ENCODE measurements at regions not wholly inside any gene's neighbourhood (a gene's known extent, or its start where the extent isn't known, plus 50 kb on each side); places are given as distances from the start of the nearest gene placed in this dataset.
"Not testable (repeated sequence)": the region's sequence is repeated elsewhere in the genome, so short reads cannot be mapped to it uniquely, and the experiment has no call there.

GRCh38 chr2:168326572-168326971 is 79.2 kb upstream of the STK39 start:
- no peak for ATAC-seq
- DNase-seq (ENCODE audit: low spot score): no peak
- peaks cover 5 to 12% of the 10 kb centered on the region in 2 donors for H3K4me1 Mint-ChIP-seq (ENCODE audit: low read depth in 2 of 2)
- H3K9me3 Mint-ChIP-seq: peaks cover 17% of the 10 kb centered on the region
- H3K27me3 Mint-ChIP-seq: peaks cover 16 to 20% of the 10 kb centered on the region in 2 donors
- no peak overlapping the region for H3K27ac Mint-ChIP-seq
- peaks cover 18% of the 10 kb centered on the region for H3K36me3 Mint-ChIP-seq
- no peak overlapping the region for H3K4me3 Mint-ChIP-seq

GRCh38 chr2:168327328-168327727 is 79.9 kb upstream of the STK39 start:
- DNase-seq (ENCODE audit: low spot score) (no peak), ATAC-seq (no peak)
- Mint-ChIP-seq H3K4me1 (ENCODE audit: low read depth in 2 of 2) (peaks cover 5 to 12% of the 10 kb centered on the region in 2 donors), H3K27ac (no peak overlapping the region), H3K27me3 (peaks cover 15 to 20% of the 10 kb centered on the region in 2 donors), H3K36me3 (peaks cover 18% of the 10 kb centered on the region), H3K4me3 (no peak overlapping the region), H3K9me3 (peaks cover 17% of the 10 kb centered on the region)

DNA sequence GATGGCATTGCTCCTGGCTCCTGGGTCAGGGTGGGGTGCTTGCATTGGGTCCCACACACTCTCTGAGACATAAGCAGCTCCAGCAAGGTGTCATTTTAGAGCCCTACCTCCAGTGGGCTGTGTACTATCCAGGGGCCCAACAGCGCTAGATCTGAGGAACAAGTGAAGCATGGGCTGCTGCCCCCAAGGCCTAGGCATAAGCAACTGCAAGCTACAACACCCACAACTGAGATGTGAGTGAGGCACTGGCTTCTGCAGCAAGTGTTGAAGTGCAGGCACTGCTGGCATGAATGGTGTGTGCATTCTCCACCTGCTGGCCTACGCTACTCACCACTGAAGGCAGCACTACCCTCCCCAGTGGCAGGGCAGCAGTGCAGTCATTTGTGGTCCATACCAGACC is 81.0 kb upstream of the STK39 start:
- Mint-ChIP-seq H3K27ac (no peak overlapping the region), H3K9me3 (peaks cover 17% of the 10 kb centered on the region), H3K4me1 (ENCODE audit: low read depth in 2 of 2) (peaks cover 5 to 12% of the 10 kb centered on the region in 2 donors), H3K36me3 (peaks cover 18% of the 10 kb centered on the region), H3K4me3 (no peak overlapping the region), H3K27me3 (peaks cover 11 to 13% of the 10 kb centered on the region in 2 donors)
- DNase-seq (ENCODE audit: low spot score) (no peak), ATAC-seq (no peak)

DNA sequence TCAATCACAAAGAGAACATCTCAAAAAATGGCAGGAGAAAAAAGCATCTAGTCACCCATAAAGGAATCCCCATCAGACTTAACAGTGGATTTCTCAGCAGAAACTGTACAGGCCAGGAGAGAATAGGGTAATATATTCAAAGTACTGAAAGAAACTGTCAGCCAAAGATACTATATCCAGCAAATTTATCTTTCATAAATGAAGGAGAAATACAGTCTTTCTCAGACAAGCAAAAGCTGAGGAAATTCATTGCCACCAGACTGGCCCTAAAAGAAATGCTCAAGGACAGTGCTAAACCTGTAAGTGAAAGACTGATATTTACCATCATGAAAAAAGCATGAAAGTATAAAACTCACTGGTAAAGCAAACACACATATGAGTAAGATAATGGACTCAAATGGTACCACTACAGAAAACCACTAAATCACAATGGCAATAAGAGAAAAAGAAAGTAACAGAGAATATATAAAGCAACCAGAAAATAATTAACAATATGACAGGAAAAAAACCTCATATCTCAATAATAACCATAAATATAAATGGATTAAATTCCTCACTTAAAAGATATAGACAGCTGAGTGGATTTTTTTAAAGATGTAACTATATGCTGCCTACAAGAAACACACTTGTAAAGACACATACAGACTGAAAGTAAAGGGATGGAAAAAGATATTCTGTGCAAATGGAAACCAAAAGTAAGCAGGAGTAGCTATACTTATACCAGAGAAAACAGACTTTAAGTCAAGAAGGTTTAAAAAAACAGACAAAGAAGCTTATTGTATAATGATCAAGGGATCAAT is 83.4 kb upstream of the STK39 start:
- Mint-ChIP-seq H3K9me3 (peaks cover 17% of the 10 kb centered on the region), H3K4me3 (no peak overlapping the region), H3K36me3 (peaks cover 18% of the 10 kb centered on the region), H3K27ac (peak overlapping the region in 1 of 2 donors; percentile 69), H3K27me3 (peaks cover 0 to 4% of the 10 kb centered on the region in 2 donors), H3K4me1 (ENCODE audit: low read depth in 2 of 2) (peaks cover 5 to 12% of the 10 kb centered on the region in 2 donors)
- no peak for ATAC-seq
- DNase-seq (ENCODE audit: low spot score): no peak

GRCh38 chr2:168335254-168335653 is 87.9 kb upstream of the STK39 start:
- not testable (repeated sequence) for ATAC-seq; DNase-seq (ENCODE audit: low spot score); H3K27ac Mint-ChIP-seq; H3K27me3 Mint-ChIP-seq; H3K36me3 Mint-ChIP-seq; H3K9me3 Mint-ChIP-seq; H3K4me3 Mint-ChIP-seq; H3K4me1 Mint-ChIP-seq (ENCODE audit: low read depth in 2 of 2)

DNA sequence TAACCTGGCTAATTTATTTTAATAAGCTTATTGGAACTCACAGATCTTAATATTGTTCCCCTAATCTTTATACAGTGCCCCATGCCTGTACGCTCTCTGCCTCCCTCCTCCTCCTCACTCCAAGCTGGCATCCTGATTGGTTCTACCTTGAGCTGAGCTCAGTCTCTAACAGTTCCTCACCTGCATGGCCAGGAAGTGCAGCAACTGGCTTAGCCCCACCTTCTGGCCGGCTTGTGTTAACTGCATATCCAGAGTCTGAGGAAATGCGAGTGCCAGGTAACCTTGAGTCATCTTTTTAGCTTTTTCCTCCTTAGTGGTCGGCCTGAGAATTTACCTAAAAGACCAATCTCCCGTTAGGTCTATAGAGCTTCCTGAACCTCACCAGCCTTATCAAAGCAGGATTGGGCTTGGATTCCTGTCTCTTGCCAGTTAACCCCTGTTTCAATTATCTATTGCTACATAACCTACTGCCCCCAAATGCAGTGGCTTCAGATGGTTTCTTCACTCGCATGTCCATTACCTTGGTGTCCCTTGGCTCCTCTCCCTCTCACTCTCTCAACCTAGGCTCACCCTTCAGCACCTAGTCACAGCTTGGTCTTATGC is 89.5 kb upstream of the STK39 start:
- DNase-seq (ENCODE audit: low spot score): no peak
- H3K4me1 Mint-ChIP-seq (ENCODE audit: low read depth in 2 of 2): no peaks in the 10 kb centered on the region
- H3K4me3 Mint-ChIP-seq: no peak overlapping the region
- no peak overlapping the region for H3K27ac Mint-ChIP-seq
- no peaks in the 10 kb centered on the region for H3K36me3 Mint-ChIP-seq
- H3K27me3 Mint-ChIP-seq: peaks cover 0 to 5% of the 10 kb centered on the region in 2 donors
- no peaks in the 10 kb centered on the region for H3K9me3 Mint-ChIP-seq
- peak in 1 of 2 donors; percentile 43 for ATAC-seq

- Mint-ChIP-seq H3K27me3 (peaks cover 0 to 3% of the 10 kb centered on the region in 2 donors), H3K36me3 (no peaks in the 10 kb centered on the region), H3K9me3 (no peaks in the 10 kb centered on the region), H3K27ac (no peak overlapping the region), H3K4me1 (ENCODE audit: low read depth in 2 of 2) (no peaks in the 10 kb centered on the region), H3K4me3 (no peak overlapping the region)
- DNase-seq (ENCODE audit: low spot score): no peak
- ATAC-seq: no peak
These were observed 90.9 kb upstream of the STK39 start for GRCh38 chr2:168338292-168338691.

DNA sequence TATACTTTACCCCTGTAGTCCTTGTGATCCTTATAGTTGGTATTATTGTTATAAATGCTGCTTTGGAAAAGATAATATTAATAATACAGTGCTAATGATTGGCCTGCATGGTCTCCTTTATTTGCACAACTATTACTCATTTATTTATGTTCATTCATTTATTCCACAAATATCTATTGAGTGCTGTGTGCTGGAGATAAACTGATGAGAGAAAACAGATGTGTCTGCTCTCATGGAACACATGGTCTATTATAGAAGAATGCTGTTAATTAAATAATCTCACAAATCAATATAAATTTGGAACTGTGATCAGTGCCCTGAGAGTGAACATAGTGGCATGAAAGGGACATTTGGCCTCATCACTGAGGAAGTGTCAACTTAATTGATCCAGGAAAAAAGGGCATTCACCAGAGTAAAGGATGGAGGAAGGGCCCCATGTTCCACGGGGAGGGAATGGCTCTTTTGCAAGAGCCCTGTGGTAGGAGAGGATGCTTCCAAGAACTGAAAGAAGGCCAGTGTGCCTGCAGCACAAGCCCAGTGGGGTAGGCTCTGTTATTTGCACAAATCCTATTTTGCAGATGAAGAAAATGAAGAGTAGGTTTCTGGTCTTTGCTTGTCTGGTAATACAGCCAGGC is 91.5 kb upstream of the STK39 start:
- no peaks in the 10 kb centered on the region for H3K36me3 Mint-ChIP-seq
- DNase-seq (ENCODE audit: low spot score) (no peak), ATAC-seq (no peak)
- H3K27me3 Mint-ChIP-seq: peaks cover 0 to 6% of the 10 kb centered on the region in 2 donors
- H3K4me3 Mint-ChIP-seq: no peak overlapping the region
- no peak overlapping the region for H3K27ac Mint-ChIP-seq
- no peaks in the 10 kb centered on the region for H3K4me1 Mint-ChIP-seq (ENCODE audit: low read depth in 2 of 2)
- H3K9me3 Mint-ChIP-seq: no peaks in the 10 kb centered on the region

DNA sequence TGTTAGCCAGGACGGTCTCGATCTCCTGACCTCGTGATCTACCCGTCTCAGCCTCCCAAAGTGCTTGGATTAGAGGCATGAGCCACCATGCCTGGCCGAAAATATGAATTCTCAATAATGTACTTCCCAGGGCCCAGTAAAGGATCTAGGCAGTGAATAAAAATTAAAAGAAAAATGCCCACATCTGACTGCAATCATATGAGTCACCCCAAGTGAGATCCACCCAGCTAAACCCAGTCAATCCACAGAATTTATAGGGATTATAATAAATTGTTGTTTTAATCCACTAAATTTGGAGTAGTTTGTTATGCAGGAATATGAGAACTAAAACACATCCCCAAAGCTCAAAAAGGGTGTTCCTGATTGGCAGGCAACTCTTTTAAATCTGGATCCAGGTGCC is 93.5 kb upstream of the STK39 start:
- DNase-seq (ENCODE audit: low spot score): no peak
- Mint-ChIP-seq H3K4me3 (no peak overlapping the region), H3K27me3 (peaks cover 0 to 10% of the 10 kb centered on the region in 2 donors), H3K9me3 (no peaks in the 10 kb centered on the region), H3K4me1 (ENCODE audit: low read depth in 2 of 2) (no peaks in the 10 kb centered on the region), H3K27ac (no peak overlapping the region), H3K36me3 (no peaks in the 10 kb centered on the region)
- no peak for ATAC-seq

GRCh38 chr2:168343586-168343985 is 96.2 kb upstream of the STK39 start:
- H3K27ac Mint-ChIP-seq: no peak overlapping the region
- peaks cover 0 to 10% of the 10 kb centered on the region in 2 donors for H3K27me3 Mint-ChIP-seq
- peaks cover 7% of the 10 kb centered on the region in 2 donors for H3K4me1 Mint-ChIP-seq (ENCODE audit: low read depth in 2 of 2)
- no peaks in the 10 kb centered on the region for H3K9me3 Mint-ChIP-seq
- DNase-seq (ENCODE audit: low spot score): no peak
- no peak overlapping the region for H3K4me3 Mint-ChIP-seq
- no peak for ATAC-seq
- H3K36me3 Mint-ChIP-seq: no peaks in the 10 kb centered on the region

GRCh38 chr2:168344706-168345105 is 97.3 kb upstream of the STK39 start:
- Mint-ChIP-seq H3K4me1 (ENCODE audit: low read depth in 2 of 2) (peaks cover 7% of the 10 kb centered on the region in 2 donors), H3K4me3 (no peak overlapping the region), H3K9me3 (no peaks in the 10 kb centered on the region), H3K27ac (no peak overlapping the region), H3K27me3 (peaks cover 0 to 10% of the 10 kb centered on the region in 2 donors), H3K36me3 (no peaks in the 10 kb centered on the region)
- ATAC-seq (no peak), DNase-seq (ENCODE audit: low spot score) (no peak)

DNA sequence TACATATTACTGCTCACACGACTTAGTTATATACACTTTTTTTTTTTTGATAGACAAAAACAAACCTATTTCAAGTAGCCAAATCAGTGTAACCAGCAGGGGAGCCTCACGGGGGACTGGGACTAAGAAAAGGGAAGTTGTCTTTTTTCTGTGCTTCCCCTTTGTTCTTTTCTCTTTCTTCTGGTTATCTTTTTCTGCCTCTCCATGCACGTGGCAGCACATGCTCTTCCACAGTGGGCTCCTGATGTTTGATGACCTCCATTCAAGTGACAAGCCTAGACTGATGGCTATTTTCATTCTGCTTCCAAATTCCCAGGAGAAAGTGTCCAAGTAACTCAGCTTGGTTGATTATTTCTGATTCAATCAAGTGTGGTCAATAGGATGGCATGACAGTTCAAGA is 98.2 kb upstream of the STK39 start:
- DNase-seq (ENCODE audit: low spot score) (no peak), ATAC-seq (no peak)
- Mint-ChIP-seq H3K36me3 (no peaks in the 10 kb centered on the region), H3K9me3 (no peaks in the 10 kb centered on the region), H3K27me3 (peaks cover 0 to 10% of the 10 kb centered on the region in 2 donors), H3K4me1 (ENCODE audit: low read depth in 2 of 2) (peaks cover 7% of the 10 kb centered on the region in 2 donors), H3K27ac (peak overlapping the region in 1 of 2 donors; percentile 80), H3K4me3 (no peak overlapping the region)

DNA sequence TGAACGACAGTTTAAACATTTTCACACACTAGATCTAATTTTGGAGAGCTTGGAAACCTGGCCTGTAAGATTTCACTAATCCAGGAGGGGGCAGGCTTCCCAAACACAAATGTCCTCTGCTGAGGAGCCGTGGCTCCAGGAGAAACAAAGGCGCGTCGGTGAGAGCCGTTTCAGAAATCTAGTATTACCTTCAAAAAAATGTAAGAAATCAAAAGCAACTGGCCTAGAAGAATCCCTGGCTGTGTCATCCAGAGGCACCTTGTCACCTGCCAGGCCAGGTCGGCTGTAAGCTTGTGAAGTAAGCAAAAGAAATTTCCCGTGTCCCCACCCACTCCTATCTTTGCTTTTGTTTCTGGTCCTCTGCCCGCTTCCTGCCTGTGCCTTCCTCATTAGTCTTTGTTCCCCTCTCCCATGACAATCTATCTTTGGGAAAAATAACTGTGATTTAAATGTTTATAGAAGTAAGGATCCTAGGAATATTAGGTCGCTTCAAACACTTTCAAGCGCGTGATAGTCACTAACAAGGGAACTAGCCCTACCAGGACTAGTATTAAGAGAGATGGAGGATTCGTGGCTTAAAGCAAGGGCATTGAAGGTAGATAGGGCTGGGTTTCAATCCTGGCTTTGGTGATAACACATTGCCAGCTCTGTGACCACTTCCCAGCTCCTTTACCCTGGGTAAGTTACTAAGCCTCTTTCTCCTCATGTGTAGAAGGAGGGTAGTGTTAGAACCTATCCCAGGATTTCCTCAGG is 99.5 kb upstream of the STK39 start:
- Mint-ChIP-seq H3K36me3 (no peaks in the 10 kb centered on the region), H3K4me3 (peak overlapping the region; percentile 72), H3K27me3 (peaks cover 0 to 8% of the 10 kb centered on the region in 2 donors), H3K9me3 (no peaks in the 10 kb centered on the region), H3K27ac (peak overlapping the region in 1 of 2 donors; percentile 80), H3K4me1 (ENCODE audit: low read depth in 2 of 2) (peaks cover 7% of the 10 kb centered on the region in 2 donors)
- DNase-seq (ENCODE audit: low spot score) (peak; percentile 63), ATAC-seq (peak; percentile 82 to 87)

All from natural killer cell treated with Interleukin-12 subunit alpha and Interleukin-12 subunit beta and Interleukin-15 and Interleukin-18, amount 100 ng/mL, for 72 hours (primary cell).